ENCODE measurements at regions not wholly inside any gene's neighbourhood (a gene's known extent, or its start where the extent isn't known, plus 50 kb on each side); places are given as distances from the start of the nearest gene placed in this dataset.

DNA sequence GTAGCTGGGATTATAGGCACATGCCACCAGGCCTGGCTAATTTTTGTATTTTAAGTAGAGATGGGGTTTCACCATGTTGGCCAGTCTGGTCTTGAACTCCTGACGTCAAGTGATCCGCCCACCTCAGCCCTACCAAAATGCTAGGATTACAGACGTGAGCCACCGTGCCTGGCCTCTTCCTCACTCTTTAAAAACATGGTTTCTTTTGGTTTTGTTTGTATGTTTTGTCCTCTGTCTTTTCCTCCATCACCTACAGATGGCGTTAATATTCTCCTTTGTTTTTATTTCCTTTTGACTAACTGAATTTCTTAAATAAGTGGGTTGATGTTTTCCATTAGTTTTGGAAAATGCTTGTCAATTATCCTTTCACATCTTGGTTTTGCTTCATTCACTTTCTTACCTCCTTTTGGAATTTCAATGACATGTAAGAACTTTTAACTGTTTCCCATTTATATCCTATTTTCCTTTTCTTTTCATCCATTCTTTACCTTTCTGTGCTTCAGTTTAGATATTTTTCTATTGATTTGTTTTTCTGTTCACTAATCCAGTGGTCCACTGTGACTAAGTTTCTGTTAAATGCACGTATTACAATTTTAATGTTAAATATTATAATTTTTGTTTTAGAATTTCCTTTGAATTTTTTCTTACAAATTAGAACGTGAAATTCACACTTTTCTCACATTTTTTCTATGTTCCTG is 104.1 kb downstream of the ZNF467 start:
- no peak for TF ChIP-seq POLR2AphosphoS5 (IDR thresholded peaks at IDR 0.05; ENCODE audit: low read depth, low read length)
- no peak for TF ChIP-seq TAF1 (IDR thresholded peaks at IDR 0.05; ENCODE audit: borderline replicate concordance, insufficient read depth, low read length)

Measured in PFSK-1 (cell line).